BE2C (cell line): ENCODE measurements at regions not wholly inside any gene's neighbourhood (a gene's known extent, or its start where the extent isn't known, plus 50 kb on each side); places are given as distances from the start of the nearest gene placed in this dataset.

Experiments
- DNase-seq: peaks from one replicate; pipeline ENCODE4 v3.0.0-alpha.2; 2020
- H3K27me3 ChIP-seq: fragments of 250-450 bp; sonication (Bioruptor Pico); 2 replicates; pipeline ENCODE4 v1.5.1; 2020; ENCODE audit warnings: mild to moderate bottlenecking
- H3K36me3 ChIP-seq: fragments of 250-450 bp; sonication (Bioruptor Pico); 2 replicates; pipeline ENCODE4 v1.5.1; 2020; ENCODE audit warnings: mild to moderate bottlenecking
- H3K4me1 ChIP-seq: fragments of 250-450 bp; sonication (Bioruptor Pico); 2 replicates; pipeline ENCODE4 v1.5.1; 2020
- H3K4me3 ChIP-seq: 2 replicates; pipeline ENCODE4 v1.5.1; 2011; ENCODE audit warnings: low read depth, low read length
- H3K9me3 ChIP-seq: fragments of 250-450 bp; sonication (Bioruptor Pico); 2 replicates; pipeline ENCODE4 v1.5.1; 2020
- CTCF ChIP-seq: IDR thresholded peaks from 2 replicates; pipeline ENCODE4 v1.5.1; 2012; ENCODE audit warnings: mild to moderate bottlenecking, low read depth, low read length

GRCh38 chr3:191628571-191628970 lies 167.6 kb downstream of the PYDC2 start:
- H3K27me3 ChIP-seq = no peaks in the 10 kb centered on the region; the same call in 1 of the 2 replicates
- H3K4me3 ChIP-seq = no peak overlapping the region
- no peaks in the 10 kb centered on the region for H3K36me3 ChIP-seq
- H3K4me1 ChIP-seq = no peaks in the 10 kb centered on the region
- DNase-seq = no peak
- no peak for TF ChIP-seq CTCF
- no peaks in the 10 kb centered on the region for H3K9me3 ChIP-seq

- Histone ChIP-seq H3K4me3 (no peak overlapping the region), H3K9me3 (no peaks in the 10 kb centered on the region), H3K36me3 (no peaks in the 10 kb centered on the region), H3K4me1 (no peaks in the 10 kb centered on the region), H3K27me3 (no peaks in the 10 kb centered on the region; the same call in 1 of the 2 replicates)
- no peak for DNase-seq
- TF ChIP-seq CTCF = no peak
These were observed 170.5 kb downstream of the PYDC2 start for GRCh38 chr3:191631496-191631895.

- H3K4me1 ChIP-seq = no peaks in the 10 kb centered on the region
- no peak for DNase-seq
- H3K36me3 ChIP-seq = no peaks in the 10 kb centered on the region
- no peak for TF ChIP-seq CTCF
- no peaks in the 10 kb centered on the region for H3K27me3 ChIP-seq
- H3K4me3 ChIP-seq = no peak overlapping the region
- H3K9me3 ChIP-seq = peaks cover 5% of the 10 kb centered on the region; the same call in 1 of the 2 replicates
These were observed 173.9 kb downstream of the PYDC2 start for GRCh38 chr3:191634902-191635301.

GRCh38 chr3:191637611-191638010 lies 176.6 kb downstream of the PYDC2 start:
- no peak for DNase-seq
- H3K4me3 ChIP-seq = no peak overlapping the region
- no peaks in the 10 kb centered on the region for H3K36me3 ChIP-seq
- no peak for TF ChIP-seq CTCF
- no peaks in the 10 kb centered on the region for H3K4me1 ChIP-seq
- H3K27me3 ChIP-seq = no peaks in the 10 kb centered on the region
- H3K9me3 ChIP-seq = peaks cover 5% of the 10 kb centered on the region; the same call in 1 of the 2 replicates

GRCh38 chr3:191641789-191642188 lies 180.8 kb downstream of the PYDC2 start:
- Histone ChIP-seq H3K4me3 (no peak overlapping the region), H3K36me3 (no peaks in the 10 kb centered on the region), H3K4me1 (no peaks in the 10 kb centered on the region), H3K9me3 (peaks cover 5% of the 10 kb centered on the region; the same call in 1 of the 2 replicates), H3K27me3 (no peaks in the 10 kb centered on the region)
- no peak for DNase-seq
- no peak for TF ChIP-seq CTCF

- H3K4me1 ChIP-seq = no peaks in the 10 kb centered on the region
- TF ChIP-seq CTCF = no peak
- H3K9me3 ChIP-seq = peaks cover 3% of the 10 kb centered on the region; the same call in 1 of the 2 replicates
- H3K27me3 ChIP-seq = no peaks in the 10 kb centered on the region
- no peak for DNase-seq
- no peaks in the 10 kb centered on the region for H3K36me3 ChIP-seq
- no peak overlapping the region for H3K4me3 ChIP-seq
These were observed 183.3 kb downstream of the PYDC2 start for GRCh38 chr3:191644291-191644690.
